IMR-90 (cell line): ENCODE measurements at regions not wholly inside any gene's neighbourhood (a gene's known extent, or its start where the extent isn't known, plus 50 kb on each side); places are given as distances from the start of the nearest gene placed in this dataset.
A peak's percentile ranks its signal among the peaks of the same experiment; 100 is the strongest.

Source experiments
- ATAC-seq: fragments of 200-7000 bp; cut with Tn5 transposase; 2 replicates; pipeline ENCODE4 v1.9.1; 2020; ENCODE audit warnings: low read depth, mild to moderate bottlenecking, moderate library complexity
- BruUV-seq: library from RNA; stranded (reverse); fragments of 400-500 nt; replicated peaks from 2 replicates; lab custom pipeline; 2021; lab: Mats Ljungman, UMichigan
- CTCF ChIA-PET: fragments of 300-600 bp; formaldehyde crosslinking; extraction: SDS; loops from one replicate; lab custom pipeline; 2021; ENCODE audit warnings: antibody characterized with exemption; lab: Yijun Ruan, JAX
- POLR2A ChIA-PET: fragments of 300-600 bp; sonication (Branson Sonifier 250); formaldehyde crosslinking; loops from one replicate; lab custom pipeline; 2022; ENCODE audit warnings: antibody characterized with exemption; ENCODE audit not compliant: unreplicated experiment; lab: Charles Lee
- DNase-seq: peaks from one replicate; pipeline ENCODE4 v3.0.0; 2013
- H2AFZ ChIP-seq: replicated peaks from 2 replicates; pipeline ENCODE3; 2013; ENCODE audit warnings: low read length, mild to moderate bottlenecking; ENCODE audit not compliant: poor library complexity
- H2AK5ac ChIP-seq: 2 replicates; pipeline ENCODE4 v1.6.1; 2013; ENCODE audit warnings: low read depth, low read length, inconsistent platforms
- H2AK9ac ChIP-seq: replicated peaks from 2 replicates; pipeline ENCODE3; 2013; ENCODE audit warnings: mild to moderate bottlenecking, low read depth, low read length, moderate library complexity; ENCODE audit not compliant: poor library complexity
- H2BK120ac ChIP-seq: 2 replicates; pipeline ENCODE4 v1.6.1; 2013; ENCODE audit warnings: low read depth, low read length, inconsistent platforms
- H2BK15ac ChIP-seq: 3 replicates; pipeline ENCODE4 v1.6.1; 2013; ENCODE audit warnings: low read depth, low read length, inconsistent platforms
- H2BK20ac ChIP-seq: 2 replicates; pipeline ENCODE4 v1.6.1; 2013; ENCODE audit warnings: low read depth, mild to moderate bottlenecking, inconsistent platforms, low read length, moderate library complexity
- H2BK5ac ChIP-seq: 2 replicates; pipeline ENCODE4 v1.6.1; 2013; ENCODE audit warnings: mild to moderate bottlenecking, low read depth, low read length, inconsistent platforms; ENCODE audit not compliant: poor library complexity, severe bottlenecking
- H3K14ac ChIP-seq: replicated peaks from 2 replicates; pipeline ENCODE4 v1.6.1; 2013; ENCODE audit warnings: low read depth, low read length, inconsistent platforms
- H3K18ac ChIP-seq: 2 replicates; pipeline ENCODE4 v1.6.1; 2013; ENCODE audit warnings: low read depth, low read length, control low read depth
- H3K23ac ChIP-seq: 2 replicates; pipeline ENCODE4 v1.6.1; 2013; ENCODE audit warnings: low read depth, low read length, inconsistent platforms
- H3K27ac ChIP-seq: 2 replicates; pipeline ENCODE4 v1.5.1; 2013; ENCODE audit warnings: mild to moderate bottlenecking, control low read depth, low read length; ENCODE audit not compliant: insufficient read depth
- H3K27me3 ChIP-seq: 2 replicates; pipeline ENCODE4 v1.6.1; 2013; ENCODE audit warnings: low read length; ENCODE audit not compliant: control insufficient read depth, insufficient read depth
- H3K36me3 ChIP-seq: 2 replicates; pipeline ENCODE4 v1.6.1; 2013; ENCODE audit warnings: low read length, mixed read lengths; ENCODE audit not compliant: control insufficient read depth, insufficient read depth
- H3K4ac ChIP-seq: 2 replicates; pipeline ENCODE4 v1.6.1; 2013; ENCODE audit warnings: low read depth, low read length, inconsistent platforms
- H3K4me1 ChIP-seq: 2 replicates; pipeline ENCODE4 v1.6.1; 2013; ENCODE audit warnings: low read length, mixed read lengths; ENCODE audit not compliant: control insufficient read depth, insufficient read depth
- H3K4me2 ChIP-seq: 2 replicates; pipeline ENCODE4 v1.6.1; 2013; ENCODE audit warnings: low read depth, mild to moderate bottlenecking, control low read depth, low read length, moderate library complexity
- H3K4me3 ChIP-seq: 2 replicates; pipeline ENCODE4 v1.5.1; 2013; ENCODE audit warnings: low read depth, mild to moderate bottlenecking, control low read depth, low read length, moderate library complexity; ENCODE audit not compliant: insufficient read depth
- H3K56ac ChIP-seq: 2 replicates; pipeline ENCODE4 v1.6.1; 2013; ENCODE audit warnings: low read length, inconsistent platforms; ENCODE audit not compliant: insufficient read depth; ENCODE audit errors: extremely low read depth
- H3K79me1 ChIP-seq, 2 experiments: 2 replicates each; pipeline ENCODE4 v1.6.1; 2013; ENCODE audit warnings: low read length in 2 of 2, inconsistent platforms in 1 of 2, low read depth in 1 of 2
- H3K9ac ChIP-seq: 2 replicates; pipeline ENCODE4 v1.6.1; 2013; ENCODE audit warnings: low read depth, low read length, control low read depth
- H3K9me1 ChIP-seq: 2 replicates; pipeline ENCODE4 v1.6.1; 2013; ENCODE audit warnings: low read length, inconsistent platforms; ENCODE audit not compliant: insufficient read depth
- H3K9me3 ChIP-seq: 2 replicates; pipeline ENCODE4 v1.6.1; 2013; ENCODE audit warnings: low read length; ENCODE audit not compliant: control insufficient read depth, insufficient read depth
- H4K20me1 ChIP-seq: 2 replicates; pipeline ENCODE4 v1.6.1; 2013; ENCODE audit warnings: low read length, inconsistent platforms; ENCODE audit not compliant: insufficient read depth
- H4K5ac ChIP-seq: 2 replicates; pipeline ENCODE4 v1.6.1; 2013; ENCODE audit warnings: mild to moderate bottlenecking, low read depth, low read length, control low read depth
- H4K8ac ChIP-seq, 2 experiments: 2 replicates each; pipeline ENCODE4 v1.6.1; 2013; ENCODE audit warnings: low read depth in 2 of 2, low read length in 2 of 2, control low read depth in 1 of 2, inconsistent platforms in 1 of 2
- H4K91ac ChIP-seq: 2 replicates; pipeline ENCODE4 v1.6.1; 2013; ENCODE audit warnings: low read depth, low read length, inconsistent platforms; ENCODE audit not compliant: insufficient read depth
- BHLHE40 ChIP-seq: fragments of 150-350 bp; IDR thresholded peaks from 2 replicates; pipeline ENCODE4 v1.6.1; 2016; ENCODE audit warnings: mild to moderate bottlenecking, low read depth, low read length
- CHD1 ChIP-seq: IDR thresholded peaks from 2 replicates; pipeline ENCODE4 v1.6.1; 2012; ENCODE audit warnings: low read depth, low read length, improper control_type of control experiment
- CTCF ChIP-seq: conservative IDR thresholded peaks from 2 replicates; pipeline ENCODE4 v1.5.1; 2012; ENCODE audit warnings: mild to moderate bottlenecking, low read depth, low read length, improper control_type of control experiment
- MAZ ChIP-seq: IDR thresholded peaks from 2 replicates; pipeline ENCODE4 v1.6.1; 2012; ENCODE audit warnings: low read depth, mild to moderate bottlenecking, low read length, improper control_type of control experiment, moderate library complexity, borderline replicate concordance
- MXI1 ChIP-seq: IDR thresholded peaks from 2 replicates; pipeline ENCODE4 v1.6.1; 2012; ENCODE audit warnings: low read depth, mild to moderate bottlenecking, low read length, moderate library complexity, borderline replicate concordance
- POLR2A ChIP-seq: IDR thresholded peaks from 2 replicates; pipeline ENCODE4 v1.6.1; 2012; ENCODE audit warnings: mild to moderate bottlenecking, low read depth, low read length
- RCOR1 ChIP-seq: IDR thresholded peaks from 2 replicates; pipeline ENCODE4 v1.6.1; 2012; ENCODE audit warnings: mild to moderate bottlenecking, low read length, improper control_type of control experiment; ENCODE audit not compliant: insufficient replicate concordance
- USF2 ChIP-seq: fragments of 150-350 bp; IDR thresholded peaks from 2 replicates; pipeline ENCODE4 v1.6.1; 2017; ENCODE audit warnings: mild to moderate bottlenecking, antibody characterized with exemption, low read length, low read depth
- WGBS, 2 experiments: methylation state at CpG; one replicate each; pipeline versions ENCODE4 v1.1.5 to v1.1.7; 2013; ENCODE audit warnings: missing lambda C conversion rate in 2 of 2; ENCODE audit not compliant: insufficient read length in 1 of 2; ENCODE audit errors: extremely low coverage in 2 of 2; 5-methylcytosine and 5-hydroxymethylcytosine counted together
- dilution Hi-C: fragments of 300-500 bp; cut with HindIII; formaldehyde crosslinking; loops from one replicate; pipeline ENCODE4 v1.14.3; 2018; ENCODE audit warnings: low sequenced_read_pairs; ENCODE audit not compliant: unreplicated experiment
- in situ Hi-C: fragments of 300-500 bp; cut with MboI; formaldehyde crosslinking; loops from 3 replicates; pipeline ENCODE4 v1.14.3; 2019; ENCODE audit warnings: low sequenced_read_pairs, inconsistent platforms, mixed read lengths
- intact Hi-C: fragments of 100-400 bp; cut with micrococcal nuclease; formaldehyde crosslinking; loops from 2 replicates; pipeline ENCODE4 v1.10.0; 2022

- no peak for DNase-seq
- Histone ChIP-seq H3K9ac (no peak overlapping the region), H3K23ac (no peak overlapping the region), H3K27ac (no peak overlapping the region), H3K4me2 (no peak overlapping the region), H3K14ac (no peak overlapping the region; the same call in 1 of the 2 replicates), H3K4me3 (no peak overlapping the region), H3K9me1 (no peaks in the 10 kb centered on the region), H3K18ac (no peak overlapping the region), H3K4ac (no peak overlapping the region), H3K4me1 (no peaks in the 10 kb centered on the region; the same call in 1 of the 2 replicates), H4K8ac (peak overlapping the region in 1 of 2 experiments; percentile 63; a peak in 1 of 4 replicates), H3K56ac (no peak overlapping the region), H4K20me1 (no peaks in the 10 kb centered on the region), H4K5ac (no peak overlapping the region; the same call in 1 of the 2 replicates), H2BK120ac (no peak overlapping the region), H3K27me3 (no peaks in the 10 kb centered on the region), H2BK20ac (no peak overlapping the region), H2AFZ (no peak overlapping the region), H2BK15ac (0 out of 3 replicates have a peak overlapping the region, but pooled peaks have one; percentile 58), H2BK5ac (no peak overlapping the region), H2AK9ac (no peak overlapping the region), H2AK5ac (no peak overlapping the region), H3K79me1 (no peaks in the 10 kb centered on the region), H4K91ac (no peak overlapping the region), H3K36me3 (no peaks in the 10 kb centered on the region), H3K9me3 (no peaks in the 10 kb centered on the region)
- no peak for ATAC-seq
- CTCF ChIA-PET = no interaction called here
- no TSS peak for BruUV-seq
- POLR2A ChIA-PET = no interaction called here
- intact Hi-C loops (loop anchor here (5.0 kb wide), 1 partner anchor 61 kb away; no protein-coding TSS in a partner anchor), in situ Hi-C loops (loop anchor here (25.0 kb wide), 1 partner anchor 771 kb away; the partner anchor contains the start of gene SEMA5A), dilution Hi-C loops (no loop called here)
- TF ChIP-seq MAZ (no peak), USF2 (no peak), MXI1 (no peak), POLR2A (no peak), BHLHE40 (no peak), RCOR1 (no peak), CHD1 (no peak), CTCF (no peak)
- whole genome bisulfite sequencing, 2 experiments = no CpG with 5 or more reads among the region's 1 CpG
These were observed 779.4 kb downstream of the SEMA5A start for GRCh38 chr5:8766448-8766847.
